SK-N-MC (cell line): ENCODE measurements at regions not wholly inside any gene's neighbourhood (a gene's known extent, or its start where the extent isn't known, plus 50 kb on each side); places are given as distances from the start of the nearest gene placed in this dataset.

Experiments
- EZH2 ChIP-seq: fragments of 200-600 bp; sonication (generic); IDR thresholded peaks from one replicate; pipeline ENCODE4 v1.6.1; 2017; ENCODE audit warnings: antibody characterized with exemption
- POLR2AphosphoS5 ChIP-seq: IDR thresholded peaks from 2 replicates; pipeline ENCODE4 v1.6.1; 2012; ENCODE audit warnings: mild to moderate bottlenecking, low read depth, low read length, borderline replicate concordance

DNA sequence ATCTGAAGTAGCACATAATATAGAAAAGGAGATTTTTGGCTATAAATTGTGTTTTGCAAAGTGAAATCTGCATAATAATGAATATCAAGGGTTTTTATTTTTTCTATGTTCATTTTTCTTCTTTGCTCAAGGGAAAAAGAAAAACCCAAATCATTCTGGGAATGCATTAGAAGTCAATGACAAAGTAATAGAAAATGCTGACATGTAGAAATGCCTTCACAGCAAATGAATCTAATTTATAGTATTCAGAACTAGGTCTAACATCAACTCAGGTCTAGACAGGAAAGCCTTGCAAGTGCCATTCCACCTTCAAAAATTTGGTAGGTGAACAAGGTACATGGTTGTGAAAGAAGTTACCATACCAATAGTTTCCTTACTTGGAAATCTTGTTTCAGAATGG is 831.5 kb upstream of the CELF4 start:
- no peak for TF ChIP-seq POLR2AphosphoS5
- no peak for TF ChIP-seq EZH2
